ENCODE measurements at regions not wholly inside any gene's neighbourhood (a gene's known extent, or its start where the extent isn't known, plus 50 kb on each side); places are given as distances from the start of the nearest gene placed in this dataset.
"Not testable (repeated sequence)": the region's sequence is repeated elsewhere in the genome, so short reads cannot be mapped to it uniquely, and the experiment has no call there.

- Histone ChIP-seq H3K4me3 (ENCODE audit: low read depth in 1 of 2, low read length in 2 of 2) (no peak overlapping the region), H3K36me3 (ENCODE audit: control insufficient read depth in 1 of 2, insufficient read depth in 2 of 2, low read length in 2 of 2) (no peaks in the 10 kb centered on the region), H3K9me3 (ENCODE audit: control insufficient read depth in 1 of 2, low read length in 2 of 2) (no peaks in the 10 kb centered on the region), H3K27ac (ENCODE audit: low read depth, low read length) (no peak overlapping the region), H3K27me3 (ENCODE audit: control insufficient read depth in 1 of 2, insufficient read depth in 2 of 2, low read length in 2 of 2) (no peaks in the 10 kb centered on the region), H3K4me1 (ENCODE audit: control insufficient read depth in 1 of 2, insufficient read depth in 2 of 2, low read length in 2 of 2) (no peaks in the 10 kb centered on the region), H3K9ac (ENCODE audit: low read depth in 1 of 2, low read length in 2 of 2) (no peak overlapping the region)
Measured at GRCh38 chr9:13929013-13929412, 384.9 kb downstream of the NFIB start.

- Histone ChIP-seq H3K27me3 (ENCODE audit: control insufficient read depth in 1 of 2, insufficient read depth in 2 of 2, low read length in 2 of 2) (no peaks in the 10 kb centered on the region), H3K4me3 (ENCODE audit: low read depth in 1 of 2, low read length in 2 of 2) (no peak overlapping the region), H3K27ac (ENCODE audit: low read depth, low read length) (no peak overlapping the region), H3K9ac (ENCODE audit: low read depth in 1 of 2, low read length in 2 of 2) (no peak overlapping the region), H3K4me1 (ENCODE audit: control insufficient read depth in 1 of 2, insufficient read depth in 2 of 2, low read length in 2 of 2) (no peaks in the 10 kb centered on the region), H3K36me3 (ENCODE audit: control insufficient read depth in 1 of 2, insufficient read depth in 2 of 2, low read length in 2 of 2) (no peaks in the 10 kb centered on the region), H3K9me3 (ENCODE audit: control insufficient read depth in 1 of 2, low read length in 2 of 2) (no peaks in the 10 kb centered on the region)
Measured at GRCh38 chr9:13923381-13923780, 390.6 kb downstream of the NFIB start.

- H3K27ac ChIP-seq (ENCODE audit: low read depth, low read length): no peak overlapping the region
- no peak overlapping the region for H3K4me3 ChIP-seq (ENCODE audit: low read depth in 1 of 2, low read length in 2 of 2)
- no peak overlapping the region for H3K9ac ChIP-seq (ENCODE audit: low read depth in 1 of 2, low read length in 2 of 2)
- H3K36me3 ChIP-seq (ENCODE audit: control insufficient read depth in 1 of 2, insufficient read depth in 2 of 2, low read length in 2 of 2): no peaks in the 10 kb centered on the region
- no peaks in the 10 kb centered on the region for H3K27me3 ChIP-seq (ENCODE audit: control insufficient read depth in 1 of 2, insufficient read depth in 2 of 2, low read length in 2 of 2)
- no peaks in the 10 kb centered on the region for H3K4me1 ChIP-seq (ENCODE audit: control insufficient read depth in 1 of 2, insufficient read depth in 2 of 2, low read length in 2 of 2)
- H3K9me3 ChIP-seq (ENCODE audit: control insufficient read depth in 1 of 2, low read length in 2 of 2): no peaks in the 10 kb centered on the region
Measured at GRCh38 chr9:13920557-13920956, 393.4 kb downstream of the NFIB start.

- no peak overlapping the region for H3K27ac ChIP-seq (ENCODE audit: low read depth, low read length)
- no peaks in the 10 kb centered on the region for H3K4me1 ChIP-seq (ENCODE audit: control insufficient read depth in 1 of 2, insufficient read depth in 2 of 2, low read length in 2 of 2)
- no peaks in the 10 kb centered on the region for H3K27me3 ChIP-seq (ENCODE audit: control insufficient read depth in 1 of 2, insufficient read depth in 2 of 2, low read length in 2 of 2)
- no peak overlapping the region for H3K9ac ChIP-seq (ENCODE audit: low read depth in 1 of 2, low read length in 2 of 2)
- H3K9me3 ChIP-seq (ENCODE audit: control insufficient read depth in 1 of 2, low read length in 2 of 2): no peaks in the 10 kb centered on the region
- H3K36me3 ChIP-seq (ENCODE audit: control insufficient read depth in 1 of 2, insufficient read depth in 2 of 2, low read length in 2 of 2): no peaks in the 10 kb centered on the region
- no peak overlapping the region for H3K4me3 ChIP-seq (ENCODE audit: low read depth in 1 of 2, low read length in 2 of 2)
Measured at GRCh38 chr9:13919401-13919800, 394.5 kb downstream of the NFIB start.

- Histone ChIP-seq H3K4me1 (ENCODE audit: control insufficient read depth in 1 of 2, insufficient read depth in 2 of 2, low read length in 2 of 2) (no peaks in the 10 kb centered on the region), H3K27ac (ENCODE audit: low read depth, low read length) (no peak overlapping the region), H3K4me3 (ENCODE audit: low read depth in 1 of 2, low read length in 2 of 2) (no peak overlapping the region), H3K36me3 (ENCODE audit: control insufficient read depth in 1 of 2, insufficient read depth in 2 of 2, low read length in 2 of 2) (no peaks in the 10 kb centered on the region), H3K9ac (ENCODE audit: low read depth in 1 of 2, low read length in 2 of 2) (no peak overlapping the region), H3K27me3 (ENCODE audit: control insufficient read depth in 1 of 2, insufficient read depth in 2 of 2, low read length in 2 of 2) (no peaks in the 10 kb centered on the region), H3K9me3 (ENCODE audit: control insufficient read depth in 1 of 2, low read length in 2 of 2) (no peaks in the 10 kb centered on the region)
Measured at GRCh38 chr9:13917534-13917933, 396.4 kb downstream of the NFIB start.

GRCh38 chr9:13915591-13916301 lies 398.2 kb downstream of the NFIB start:
- H3K27ac ChIP-seq (ENCODE audit: low read depth, low read length): no peak overlapping the region
- H3K4me1 ChIP-seq (ENCODE audit: control insufficient read depth in 1 of 2, insufficient read depth in 2 of 2, low read length in 2 of 2): no peaks in the 10 kb centered on the region
- H3K27me3 ChIP-seq (ENCODE audit: control insufficient read depth in 1 of 2, insufficient read depth in 2 of 2, low read length in 2 of 2): no peaks in the 10 kb centered on the region
- H3K4me3 ChIP-seq (ENCODE audit: low read depth in 1 of 2, low read length in 2 of 2): no peak overlapping the region
- no peaks in the 10 kb centered on the region for H3K36me3 ChIP-seq (ENCODE audit: control insufficient read depth in 1 of 2, insufficient read depth in 2 of 2, low read length in 2 of 2)
- no peaks in the 10 kb centered on the region for H3K9me3 ChIP-seq (ENCODE audit: control insufficient read depth in 1 of 2, low read length in 2 of 2)
- H3K9ac ChIP-seq (ENCODE audit: low read depth in 1 of 2, low read length in 2 of 2): no peak overlapping the region

- Histone ChIP-seq H3K4me3 (ENCODE audit: low read depth in 1 of 2, low read length in 2 of 2) (no peak overlapping the region), H3K4me1 (ENCODE audit: control insufficient read depth in 1 of 2, insufficient read depth in 2 of 2, low read length in 2 of 2) (no peaks in the 10 kb centered on the region), H3K27me3 (ENCODE audit: control insufficient read depth in 1 of 2, insufficient read depth in 2 of 2, low read length in 2 of 2) (no peaks in the 10 kb centered on the region), H3K9me3 (ENCODE audit: control insufficient read depth in 1 of 2, low read length in 2 of 2) (no peaks in the 10 kb centered on the region), H3K9ac (ENCODE audit: low read depth in 1 of 2, low read length in 2 of 2) (no peak overlapping the region), H3K36me3 (ENCODE audit: control insufficient read depth in 1 of 2, insufficient read depth in 2 of 2, low read length in 2 of 2) (no peaks in the 10 kb centered on the region), H3K27ac (ENCODE audit: low read depth, low read length) (no peak overlapping the region)
Measured at GRCh38 chr9:13915131-13915530, 398.8 kb downstream of the NFIB start.

GRCh38 chr9:13911473-13911872 lies 402.5 kb downstream of the NFIB start:
- H3K9ac ChIP-seq (ENCODE audit: low read depth in 1 of 2, low read length in 2 of 2): no peak overlapping the region
- no peak overlapping the region for H3K4me3 ChIP-seq (ENCODE audit: low read depth in 1 of 2, low read length in 2 of 2)

GRCh38 chr9:13907842-13908241 lies 406.1 kb downstream of the NFIB start:
- not testable (repeated sequence) for H3K27me3 ChIP-seq (ENCODE audit: control insufficient read depth in 1 of 2, insufficient read depth in 2 of 2, low read length in 2 of 2); H3K4me1 ChIP-seq (ENCODE audit: control insufficient read depth in 1 of 2, insufficient read depth in 2 of 2, low read length in 2 of 2); H3K9me3 ChIP-seq (ENCODE audit: control insufficient read depth in 1 of 2, low read length in 2 of 2); H3K4me3 ChIP-seq (ENCODE audit: low read depth in 1 of 2, low read length in 2 of 2); H3K36me3 ChIP-seq (ENCODE audit: control insufficient read depth in 1 of 2, insufficient read depth in 2 of 2, low read length in 2 of 2); H3K9ac ChIP-seq (ENCODE audit: low read depth in 1 of 2, low read length in 2 of 2); H3K27ac ChIP-seq (ENCODE audit: low read depth, low read length)

More at GRCh38 chr9:13911473-13911872, 402.5 kb downstream of the NFIB start:
- H3K27ac ChIP-seq (ENCODE audit: low read depth, low read length): no peak overlapping the region
- H3K4me1 ChIP-seq (ENCODE audit: control insufficient read depth in 1 of 2, insufficient read depth in 2 of 2, low read length in 2 of 2): no peaks in the 10 kb centered on the region
- H3K9me3 ChIP-seq (ENCODE audit: control insufficient read depth in 1 of 2, low read length in 2 of 2): peaks cover 0 to under 1% of the 10 kb centered on the region in 2 donors
- H3K27me3 ChIP-seq (ENCODE audit: control insufficient read depth in 1 of 2, insufficient read depth in 2 of 2, low read length in 2 of 2): no peaks in the 10 kb centered on the region
- no peaks in the 10 kb centered on the region for H3K36me3 ChIP-seq (ENCODE audit: control insufficient read depth in 1 of 2, insufficient read depth in 2 of 2, low read length in 2 of 2)

GRCh38 chr9:13904746-13905145 lies 409.2 kb downstream of the NFIB start:
- Histone ChIP-seq H3K9me3 (ENCODE audit: control insufficient read depth in 1 of 2, low read length in 2 of 2) (peaks cover 0 to 2% of the 10 kb centered on the region in 2 donors), H3K27me3 (ENCODE audit: control insufficient read depth in 1 of 2, insufficient read depth in 2 of 2, low read length in 2 of 2) (no peaks in the 10 kb centered on the region), H3K27ac (ENCODE audit: low read depth, low read length) (no peak overlapping the region), H3K4me1 (ENCODE audit: control insufficient read depth in 1 of 2, insufficient read depth in 2 of 2, low read length in 2 of 2) (no peaks in the 10 kb centered on the region), H3K9ac (ENCODE audit: low read depth in 1 of 2, low read length in 2 of 2) (no peak overlapping the region), H3K36me3 (ENCODE audit: control insufficient read depth in 1 of 2, insufficient read depth in 2 of 2, low read length in 2 of 2) (no peaks in the 10 kb centered on the region), H3K4me3 (ENCODE audit: low read depth in 1 of 2, low read length in 2 of 2) (no peak overlapping the region)

Measured in duodenal mucosa (tissue), 2 donors.